WTC11 (cell line): ENCODE measurements at regions not wholly inside any gene's neighbourhood (a gene's known extent, or its start where the extent isn't known, plus 50 kb on each side); places are given as distances from the start of the nearest gene placed in this dataset.

Experiments
- ATAC-seq: fragments of 200-7000 bp; cut with Tn5 transposase; 2 replicates; pipeline ENCODE4 v1.10.0; 2021; ENCODE audit warnings: mild to moderate bottlenecking, moderate library complexity
- CTCF ChIA-PET: fragments of 300-600 bp; sonication (Branson Sonifier 250); formaldehyde crosslinking; loops from one replicate; lab custom pipeline; 2021; ENCODE audit warnings: antibody characterized with exemption; lab: Charles Lee
- POLR2A ChIA-PET: fragments of 350-600 bp; sonication (Branson Sonifier 250); formaldehyde crosslinking; loops from one replicate; lab custom pipeline; 2021; ENCODE audit warnings: antibody characterized with exemption; lab: Charles Lee
- DNase-seq: peaks from one replicate; pipeline ENCODE4 v3.0.0; 2021; ENCODE audit warnings: low spot score
- H3K27ac Mint-ChIP-seq: 2 replicates; pipeline ENCODE4 v1.8.0; 2021; ENCODE audit warnings: mixed read lengths
- H3K27me3 Mint-ChIP-seq: 2 replicates; pipeline ENCODE4 v1.8.0; 2021; ENCODE audit warnings: low read depth, mild to moderate bottlenecking, moderate library complexity, mixed read lengths
- H3K36me3 Mint-ChIP-seq: 2 replicates; pipeline ENCODE4 v1.8.0; 2021; ENCODE audit warnings: mixed read lengths
- H3K4me1 Mint-ChIP-seq: 2 replicates; pipeline ENCODE4 v1.8.0; 2022; ENCODE audit warnings: mixed read lengths
- H3K4me3 Mint-ChIP-seq: 2 replicates; pipeline ENCODE4 v1.8.0; 2021; ENCODE audit warnings: mild to moderate bottlenecking, moderate library complexity, mixed read lengths
- H3K9me3 Mint-ChIP-seq: 2 replicates; pipeline ENCODE4 v1.8.0; 2021; ENCODE audit warnings: mixed read lengths
- MXD4 ChIP-seq: fragments of 250-450 bp; sonication (Bioruptor Pico); IDR thresholded peaks from 2 replicates; pipeline ENCODE4 v1.8.0; 2021; ENCODE audit warnings: mild to moderate bottlenecking, moderate library complexity, borderline replicate concordance
- NFATC4 ChIP-seq: fragments of 250-450 bp; sonication (Bioruptor Pico); IDR thresholded peaks from 2 replicates; pipeline ENCODE4 v1.9.0; 2021; ENCODE audit warnings: mild to moderate bottlenecking
- NR2C2 ChIP-seq: sonication (generic); formaldehyde crosslinking; IDR thresholded peaks from 2 replicates; pipeline ENCODE4 v1.8.0; 2022; ENCODE audit warnings: mild to moderate bottlenecking, missing genetic modification reagents
- SOX15 ChIP-seq: fragments of 250-450 bp; sonication (Bioruptor Pico); IDR thresholded peaks from 2 replicates; pipeline ENCODE4 v1.9.0; 2021; ENCODE audit warnings: mild to moderate bottlenecking
- TCF7 ChIP-seq: sonication (generic); formaldehyde crosslinking; IDR thresholded peaks from 2 replicates; pipeline ENCODE4 v1.8.0; 2022; ENCODE audit warnings: mild to moderate bottlenecking, low read depth, missing genetic modification reagents, moderate library complexity
- TEAD4 ChIP-seq: sonication (generic); formaldehyde crosslinking; IDR thresholded peaks from 2 replicates; pipeline ENCODE4 v1.8.0; 2022; ENCODE audit warnings: mild to moderate bottlenecking, missing genetic modification reagents
- ZNF121 ChIP-seq: sonication (generic); formaldehyde crosslinking; IDR thresholded peaks from 2 replicates; pipeline ENCODE4 v1.8.0; 2023; ENCODE audit warnings: missing genetic modification reagents
- ZNF416 ChIP-seq: fragments of 250-450 bp; sonication (Bioruptor Pico); IDR thresholded peaks from 2 replicates; pipeline ENCODE4 v1.9.0; 2021; ENCODE audit warnings: mild to moderate bottlenecking, inconsistent platforms
- ZNF671 ChIP-seq: fragments of 250-450 bp; sonication (Bioruptor Pico); IDR thresholded peaks from 2 replicates; pipeline ENCODE4 v1.8.0; 2021; ENCODE audit warnings: mild to moderate bottlenecking
- TF ChIP-seq, protein P1 (sequence below): sonication (generic); formaldehyde crosslinking; IDR thresholded peaks from 2 replicates; pipeline ENCODE4 v1.8.1; 2022; ENCODE audit warnings: mild to moderate bottlenecking, moderate library complexity, missing genetic modification reagents
- TF ChIP-seq, protein P2 (sequence below): fragments of 200-600 bp; IDR thresholded peaks from 2 replicates; pipeline ENCODE4 v1.8.0; 2022; ENCODE audit warnings: antibody characterized with exemption
- TF ChIP-seq, protein P3 (sequence below): sonication (generic); formaldehyde crosslinking; conservative IDR thresholded peaks from 2 replicates; pipeline ENCODE4 v1.8.1; 2022; ENCODE audit warnings: mild to moderate bottlenecking, missing genetic modification reagents
- TF ChIP-seq, protein P4 (sequence below): sonication (generic); formaldehyde crosslinking; IDR thresholded peaks from 2 replicates; pipeline ENCODE4 v1.8.0; 2023; ENCODE audit warnings: missing genetic modification reagents, mild to moderate bottlenecking, borderline replicate concordance
- TF ChIP-seq, protein P5 (sequence below): fragments of 250-450 bp; sonication (Bioruptor Pico); IDR thresholded peaks from 2 replicates; pipeline ENCODE4 v1.9.0; 2021; ENCODE audit warnings: mild to moderate bottlenecking
- TF ChIP-seq, protein P6 (sequence below): sonication (generic); formaldehyde crosslinking; IDR thresholded peaks from 2 replicates; pipeline ENCODE4 v1.8.1; 2023; ENCODE audit warnings: mild to moderate bottlenecking, moderate library complexity, missing genetic modification reagents
- TF ChIP-seq, protein P7 (sequence below): sonication (generic); formaldehyde crosslinking; IDR thresholded peaks from 2 replicates; pipeline ENCODE4 v1.8.0; 2023; ENCODE audit warnings: missing genetic modification reagents
- TF ChIP-seq, protein P8 (sequence below): fragments of 250-450 bp; sonication (Bioruptor Pico); IDR thresholded peaks from 2 replicates; pipeline ENCODE4 v1.9.0; 2021; ENCODE audit warnings: moderate library complexity, mild to moderate bottlenecking, inconsistent platforms, borderline replicate concordance

DNA sequence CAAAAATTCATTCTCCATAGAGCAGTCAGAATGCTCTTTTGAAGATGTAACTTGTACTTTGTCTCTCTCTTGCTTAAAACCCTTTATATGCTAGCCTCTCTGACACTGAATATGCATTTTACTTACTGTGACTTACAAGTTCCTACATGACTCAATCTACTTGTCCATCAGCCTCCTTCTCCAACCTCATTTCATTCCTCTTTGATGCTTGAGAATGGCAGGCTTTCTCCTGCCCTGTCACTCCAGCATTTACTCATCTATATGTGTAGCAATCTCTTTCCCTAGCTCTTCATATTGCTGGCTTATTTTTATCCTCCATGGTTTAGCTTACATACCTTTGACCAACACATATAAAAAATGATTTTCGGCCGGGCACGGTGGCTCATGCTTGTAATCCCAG is 561.9 kb downstream of the CCER1 start:
- H3K36me3 Mint-ChIP-seq = peaks cover 13% of the 10 kb centered on the region
- H3K27ac Mint-ChIP-seq = no peak overlapping the region
- H3K4me1 Mint-ChIP-seq = no peaks in the 10 kb centered on the region
- ATAC-seq (no peak), DNase-seq (no peak)
- no peaks in the 10 kb centered on the region for H3K27me3 Mint-ChIP-seq
- peaks cover 17% of the 10 kb centered on the region for H3K9me3 Mint-ChIP-seq
- ChIA-PET CTCF (interaction anchor here (0.7 kb wide), 1 partner anchor 990 kb away, joined by 3 read pairs; no protein-coding TSS in a partner anchor), POLR2A (no interaction called here)
- no peak overlapping the region for H3K4me3 Mint-ChIP-seq
- TF ChIP-seq, protein P1, sequence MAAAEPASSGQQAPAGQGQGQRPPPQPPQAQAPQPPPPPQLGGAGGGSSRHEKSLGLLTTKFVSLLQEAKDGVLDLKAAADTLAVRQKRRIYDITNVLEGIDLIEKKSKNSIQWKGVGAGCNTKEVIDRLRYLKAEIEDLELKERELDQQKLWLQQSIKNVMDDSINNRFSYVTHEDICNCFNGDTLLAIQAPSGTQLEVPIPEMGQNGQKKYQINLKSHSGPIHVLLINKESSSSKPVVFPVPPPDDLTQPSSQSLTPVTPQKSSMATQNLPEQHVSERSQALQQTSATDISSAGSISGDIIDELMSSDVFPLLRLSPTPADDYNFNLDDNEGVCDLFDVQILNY (CRISPR knock-in tag) = no peak
- TF ChIP-seq ZNF671 (CRISPR knock-in tag) = no peak
- TF ChIP-seq TEAD4 (CRISPR knock-in tag) = no peak
- no peak for TF ChIP-seq SOX15
- no peak for TF ChIP-seq NFATC4 (CRISPR knock-in tag)
- TF ChIP-seq, protein P2, sequence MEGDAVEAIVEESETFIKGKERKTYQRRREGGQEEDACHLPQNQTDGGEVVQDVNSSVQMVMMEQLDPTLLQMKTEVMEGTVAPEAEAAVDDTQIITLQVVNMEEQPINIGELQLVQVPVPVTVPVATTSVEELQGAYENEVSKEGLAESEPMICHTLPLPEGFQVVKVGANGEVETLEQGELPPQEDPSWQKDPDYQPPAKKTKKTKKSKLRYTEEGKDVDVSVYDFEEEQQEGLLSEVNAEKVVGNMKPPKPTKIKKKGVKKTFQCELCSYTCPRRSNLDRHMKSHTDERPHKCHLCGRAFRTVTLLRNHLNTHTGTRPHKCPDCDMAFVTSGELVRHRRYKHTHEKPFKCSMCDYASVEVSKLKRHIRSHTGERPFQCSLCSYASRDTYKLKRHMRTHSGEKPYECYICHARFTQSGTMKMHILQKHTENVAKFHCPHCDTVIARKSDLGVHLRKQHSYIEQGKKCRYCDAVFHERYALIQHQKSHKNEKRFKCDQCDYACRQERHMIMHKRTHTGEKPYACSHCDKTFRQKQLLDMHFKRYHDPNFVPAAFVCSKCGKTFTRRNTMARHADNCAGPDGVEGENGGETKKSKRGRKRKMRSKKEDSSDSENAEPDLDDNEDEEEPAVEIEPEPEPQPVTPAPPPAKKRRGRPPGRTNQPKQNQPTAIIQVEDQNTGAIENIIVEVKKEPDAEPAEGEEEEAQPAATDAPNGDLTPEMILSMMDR = no peak
- TF ChIP-seq, protein P3, sequence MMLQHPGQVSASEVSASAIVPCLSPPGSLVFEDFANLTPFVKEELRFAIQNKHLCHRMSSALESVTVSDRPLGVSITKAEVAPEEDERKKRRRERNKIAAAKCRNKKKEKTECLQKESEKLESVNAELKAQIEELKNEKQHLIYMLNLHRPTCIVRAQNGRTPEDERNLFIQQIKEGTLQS (CRISPR knock-in tag) = no peak
- TF ChIP-seq TCF7 (CRISPR knock-in tag) = no peak
- no peak for TF ChIP-seq MXD4
- TF ChIP-seq, protein P4, sequence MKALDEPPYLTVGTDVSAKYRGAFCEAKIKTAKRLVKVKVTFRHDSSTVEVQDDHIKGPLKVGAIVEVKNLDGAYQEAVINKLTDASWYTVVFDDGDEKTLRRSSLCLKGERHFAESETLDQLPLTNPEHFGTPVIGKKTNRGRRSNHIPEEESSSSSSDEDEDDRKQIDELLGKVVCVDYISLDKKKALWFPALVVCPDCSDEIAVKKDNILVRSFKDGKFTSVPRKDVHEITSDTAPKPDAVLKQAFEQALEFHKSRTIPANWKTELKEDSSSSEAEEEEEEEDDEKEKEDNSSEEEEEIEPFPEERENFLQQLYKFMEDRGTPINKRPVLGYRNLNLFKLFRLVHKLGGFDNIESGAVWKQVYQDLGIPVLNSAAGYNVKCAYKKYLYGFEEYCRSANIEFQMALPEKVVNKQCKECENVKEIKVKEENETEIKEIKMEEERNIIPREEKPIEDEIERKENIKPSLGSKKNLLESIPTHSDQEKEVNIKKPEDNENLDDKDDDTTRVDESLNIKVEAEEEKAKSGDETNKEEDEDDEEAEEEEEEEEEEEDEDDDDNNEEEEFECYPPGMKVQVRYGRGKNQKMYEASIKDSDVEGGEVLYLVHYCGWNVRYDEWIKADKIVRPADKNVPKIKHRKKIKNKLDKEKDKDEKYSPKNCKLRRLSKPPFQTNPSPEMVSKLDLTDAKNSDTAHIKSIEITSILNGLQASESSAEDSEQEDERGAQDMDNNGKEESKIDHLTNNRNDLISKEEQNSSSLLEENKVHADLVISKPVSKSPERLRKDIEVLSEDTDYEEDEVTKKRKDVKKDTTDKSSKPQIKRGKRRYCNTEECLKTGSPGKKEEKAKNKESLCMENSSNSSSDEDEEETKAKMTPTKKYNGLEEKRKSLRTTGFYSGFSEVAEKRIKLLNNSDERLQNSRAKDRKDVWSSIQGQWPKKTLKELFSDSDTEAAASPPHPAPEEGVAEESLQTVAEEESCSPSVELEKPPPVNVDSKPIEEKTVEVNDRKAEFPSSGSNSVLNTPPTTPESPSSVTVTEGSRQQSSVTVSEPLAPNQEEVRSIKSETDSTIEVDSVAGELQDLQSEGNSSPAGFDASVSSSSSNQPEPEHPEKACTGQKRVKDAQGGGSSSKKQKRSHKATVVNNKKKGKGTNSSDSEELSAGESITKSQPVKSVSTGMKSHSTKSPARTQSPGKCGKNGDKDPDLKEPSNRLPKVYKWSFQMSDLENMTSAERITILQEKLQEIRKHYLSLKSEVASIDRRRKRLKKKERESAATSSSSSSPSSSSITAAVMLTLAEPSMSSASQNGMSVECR (CRISPR knock-in tag) = no peak
- no peak for TF ChIP-seq ZNF121
- no peak for TF ChIP-seq ZNF416 (CRISPR knock-in tag)
- TF ChIP-seq, protein P5, sequence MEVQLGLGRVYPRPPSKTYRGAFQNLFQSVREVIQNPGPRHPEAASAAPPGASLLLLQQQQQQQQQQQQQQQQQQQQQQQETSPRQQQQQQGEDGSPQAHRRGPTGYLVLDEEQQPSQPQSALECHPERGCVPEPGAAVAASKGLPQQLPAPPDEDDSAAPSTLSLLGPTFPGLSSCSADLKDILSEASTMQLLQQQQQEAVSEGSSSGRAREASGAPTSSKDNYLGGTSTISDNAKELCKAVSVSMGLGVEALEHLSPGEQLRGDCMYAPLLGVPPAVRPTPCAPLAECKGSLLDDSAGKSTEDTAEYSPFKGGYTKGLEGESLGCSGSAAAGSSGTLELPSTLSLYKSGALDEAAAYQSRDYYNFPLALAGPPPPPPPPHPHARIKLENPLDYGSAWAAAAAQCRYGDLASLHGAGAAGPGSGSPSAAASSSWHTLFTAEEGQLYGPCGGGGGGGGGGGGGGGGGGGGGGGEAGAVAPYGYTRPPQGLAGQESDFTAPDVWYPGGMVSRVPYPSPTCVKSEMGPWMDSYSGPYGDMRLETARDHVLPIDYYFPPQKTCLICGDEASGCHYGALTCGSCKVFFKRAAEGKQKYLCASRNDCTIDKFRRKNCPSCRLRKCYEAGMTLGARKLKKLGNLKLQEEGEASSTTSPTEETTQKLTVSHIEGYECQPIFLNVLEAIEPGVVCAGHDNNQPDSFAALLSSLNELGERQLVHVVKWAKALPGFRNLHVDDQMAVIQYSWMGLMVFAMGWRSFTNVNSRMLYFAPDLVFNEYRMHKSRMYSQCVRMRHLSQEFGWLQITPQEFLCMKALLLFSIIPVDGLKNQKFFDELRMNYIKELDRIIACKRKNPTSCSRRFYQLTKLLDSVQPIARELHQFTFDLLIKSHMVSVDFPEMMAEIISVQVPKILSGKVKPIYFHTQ = no peak
- TF ChIP-seq NR2C2 (CRISPR knock-in tag) = no peak
- TF ChIP-seq, protein P6, sequence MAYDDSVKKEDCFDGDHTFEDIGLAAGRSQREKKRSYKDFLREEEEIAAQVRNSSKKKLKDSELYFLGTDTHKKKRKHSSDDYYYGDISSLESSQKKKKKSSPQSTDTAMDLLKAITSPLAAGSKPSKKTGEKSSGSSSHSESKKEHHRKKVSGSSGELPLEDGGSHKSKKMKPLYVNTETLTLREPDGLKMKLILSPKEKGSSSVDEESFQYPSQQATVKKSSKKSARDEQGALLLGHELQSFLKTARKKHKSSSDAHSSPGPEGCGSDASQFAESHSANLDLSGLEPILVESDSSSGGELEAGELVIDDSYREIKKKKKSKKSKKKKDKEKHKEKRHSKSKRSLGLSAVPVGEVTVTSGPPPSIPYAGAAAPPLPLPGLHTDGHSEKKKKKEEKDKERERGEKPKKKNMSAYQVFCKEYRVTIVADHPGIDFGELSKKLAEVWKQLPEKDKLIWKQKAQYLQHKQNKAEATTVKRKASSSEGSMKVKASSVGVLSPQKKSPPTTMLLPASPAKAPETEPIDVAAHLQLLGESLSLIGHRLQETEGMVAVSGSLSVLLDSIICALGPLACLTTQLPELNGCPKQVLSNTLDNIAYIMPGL (CRISPR knock-in tag) = no peak
- TF ChIP-seq, protein P7, sequence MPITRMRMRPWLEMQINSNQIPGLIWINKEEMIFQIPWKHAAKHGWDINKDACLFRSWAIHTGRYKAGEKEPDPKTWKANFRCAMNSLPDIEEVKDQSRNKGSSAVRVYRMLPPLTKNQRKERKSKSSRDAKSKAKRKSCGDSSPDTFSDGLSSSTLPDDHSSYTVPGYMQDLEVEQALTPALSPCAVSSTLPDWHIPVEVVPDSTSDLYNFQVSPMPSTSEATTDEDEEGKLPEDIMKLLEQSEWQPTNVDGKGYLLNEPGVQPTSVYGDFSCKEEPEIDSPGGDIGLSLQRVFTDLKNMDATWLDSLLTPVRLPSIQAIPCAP = no peak
- TF ChIP-seq, protein P8, sequence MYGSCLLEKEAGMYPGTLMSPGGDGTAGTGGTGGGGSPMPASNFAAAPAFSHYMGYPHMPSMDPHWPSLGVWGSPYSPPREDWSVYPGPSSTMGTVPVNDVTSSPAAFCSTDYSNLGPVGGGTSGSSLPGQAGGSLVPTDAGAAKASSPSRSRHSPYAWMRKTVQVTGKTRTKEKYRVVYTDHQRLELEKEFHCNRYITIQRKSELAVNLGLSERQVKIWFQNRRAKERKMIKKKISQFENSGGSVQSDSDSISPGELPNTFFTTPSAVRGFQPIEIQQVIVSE (CRISPR knock-in tag) = no peak
